SU-DHL-6 (cell line): ENCODE measurements at regions not wholly inside any gene's neighbourhood (a gene's known extent, or its start where the extent isn't known, plus 50 kb on each side); places are given as distances from the start of the nearest gene placed in this dataset.

Experiments
- H2AFZ ChIP-seq: fragments of 200-600 bp; sonication (generic); 2 replicates; pipeline ENCODE4 v1.6.1; 2014; ENCODE audit warnings: low read depth, mild to moderate bottlenecking, moderate library complexity, mixed read lengths, antibody characterized with exemption, low read length; ENCODE audit not compliant: severe bottlenecking
- H3F3A ChIP-seq: fragments of 200-600 bp; shearing (Covaris generic); 2 replicates; pipeline ENCODE4 v1.6.0; 2016; ENCODE audit warnings: antibody characterized with exemption, mild to moderate bottlenecking; ENCODE audit not compliant: insufficient read depth
- H3K27ac ChIP-seq: fragments of 200-600 bp; sonication (generic); 2 replicates; pipeline ENCODE4 v1.5.1; 2016; ENCODE audit warnings: low read depth, mild to moderate bottlenecking, low read length, moderate library complexity, mixed read lengths
- H3K27me3 ChIP-seq: fragments of 200-600 bp; sonication (generic), shearing (Covaris generic); 2 replicates; pipeline ENCODE4 v1.6.0; 2014; ENCODE audit warnings: mild to moderate bottlenecking, low read length
- H3K36me3 ChIP-seq: fragments of 200-600 bp; sonication (generic); 2 replicates; pipeline ENCODE4 v1.6.1; 2014; ENCODE audit warnings: mild to moderate bottlenecking, low read length, mixed read lengths
- H3K4me2 ChIP-seq: fragments of 300-600, 200-600 bp; shearing (Covaris generic), sonication (generic); 2 replicates; pipeline ENCODE4 v1.6.0; 2014; ENCODE audit warnings: low read length, low read depth, mild to moderate bottlenecking; ENCODE audit not compliant: poor library complexity, severe bottlenecking
- H3K4me3 ChIP-seq: fragments of 200-600 bp; sonication (generic); 2 replicates; pipeline ENCODE4 v1.5.1; 2014; ENCODE audit warnings: antibody characterized with exemption, low read length, mild to moderate bottlenecking, mixed read lengths; ENCODE audit not compliant: insufficient read depth, poor library complexity, severe bottlenecking
- H3K79me2 ChIP-seq: fragments of 200-600 bp; sonication (generic); 2 replicates; pipeline ENCODE4 v1.6.1; 2014; ENCODE audit warnings: mild to moderate bottlenecking, low read length, moderate library complexity; ENCODE audit not compliant: insufficient read depth
- H3K9ac ChIP-seq: fragments of 200-600 bp; sonication (generic); 2 replicates; pipeline ENCODE4 v1.7.0; 2014; ENCODE audit warnings: mild to moderate bottlenecking, low read length
- H3K9me2 ChIP-seq: fragments of 200-600 bp; sonication (generic); replicated peaks from 2 replicates; pipeline ENCODE4 v1.6.1; 2014; ENCODE audit warnings: low read length; ENCODE audit not compliant: insufficient read depth
- H3K9me3 ChIP-seq: fragments of 200-600 bp; sonication (generic); 2 replicates; pipeline ENCODE4 v1.6.1; 2014; ENCODE audit warnings: low read length, mixed read lengths; ENCODE audit not compliant: insufficient read depth
- H4K20me1 ChIP-seq: fragments of 200-600 bp; sonication (generic); 2 replicates; pipeline ENCODE4 v1.6.1; 2014; ENCODE audit warnings: low read depth, mild to moderate bottlenecking, antibody characterized with exemption, low read length, moderate library complexity, mixed read lengths
- CTCF ChIP-seq: fragments of 200-600 bp; sonication (generic); IDR thresholded peaks from one replicate; pipeline ENCODE4 v1.5.1; 2017; ENCODE audit warnings: antibody characterized with exemption, mild to moderate bottlenecking, low read length, moderate library complexity; ENCODE audit not compliant: insufficient read depth, poor library complexity, severe bottlenecking
- EZH2phosphoT487 ChIP-seq: fragments of 200-600 bp; sonication (generic), shearing (Covaris generic); conservative IDR thresholded peaks from 2 replicates; pipeline ENCODE4 v1.6.1; 2018; ENCODE audit warnings: mild to moderate bottlenecking, antibody characterized with exemption, low read length, moderate library complexity, mixed read lengths

GRCh38 chr11:103656382-103656781, 380.1 kb upstream of the DDI1 start:
- H3K9me3 ChIP-seq = 0 out of 2 replicates have a peak, but pooled peaks cover 4% of the 10 kb centered on the region
- no peaks in the 10 kb centered on the region for H3F3A ChIP-seq
- H2AFZ ChIP-seq = no peak overlapping the region
- H3K9ac ChIP-seq = no peak overlapping the region
- no peaks in the 10 kb centered on the region for H3K27me3 ChIP-seq
- H3K4me2 ChIP-seq = no peak overlapping the region
- no peaks in the 10 kb centered on the region for H3K79me2 ChIP-seq
- H3K27ac ChIP-seq = no peak overlapping the region
- H3K36me3 ChIP-seq = no peaks in the 10 kb centered on the region
- TF ChIP-seq EZH2phosphoT487 = no peak
- H3K4me3 ChIP-seq = no peak overlapping the region
- no peaks in the 10 kb centered on the region for H3K9me2 ChIP-seq
- H4K20me1 ChIP-seq = no peaks in the 10 kb centered on the region

GRCh38 chr11:103659206-103659618, 377.2 kb upstream of the DDI1 start:
- Histone ChIP-seq H2AFZ (no peak overlapping the region), H3K27me3 (no peaks in the 10 kb centered on the region), H3K4me3 (no peak overlapping the region), H3K36me3 (no peaks in the 10 kb centered on the region), H4K20me1 (no peaks in the 10 kb centered on the region), H3K79me2 (no peaks in the 10 kb centered on the region), H3F3A (no peaks in the 10 kb centered on the region), H3K9me2 (no peaks in the 10 kb centered on the region), H3K9ac (no peak overlapping the region), H3K4me2 (no peak overlapping the region), H3K27ac (no peak overlapping the region), H3K9me3 (no peaks in the 10 kb centered on the region)
- TF ChIP-seq EZH2phosphoT487 (no peak), CTCF (no peak)

GRCh38 chr11:103659743-103660142, 376.7 kb upstream of the DDI1 start:
- H3K9ac ChIP-seq = no peak overlapping the region
- H3F3A ChIP-seq = no peaks in the 10 kb centered on the region
- H3K36me3 ChIP-seq = no peaks in the 10 kb centered on the region
- H3K27me3 ChIP-seq = no peaks in the 10 kb centered on the region
- H2AFZ ChIP-seq = no peak overlapping the region
- TF ChIP-seq EZH2phosphoT487 = no peak
- H3K4me2 ChIP-seq = no peak overlapping the region
- H4K20me1 ChIP-seq = no peaks in the 10 kb centered on the region
- no peak overlapping the region for H3K27ac ChIP-seq
- no peaks in the 10 kb centered on the region for H3K9me2 ChIP-seq
- no peaks in the 10 kb centered on the region for H3K79me2 ChIP-seq
- no peak overlapping the region for H3K4me3 ChIP-seq
- H3K9me3 ChIP-seq = no peaks in the 10 kb centered on the region

GRCh38 chr11:103661185-103661584, 375.3 kb upstream of the DDI1 start:
- Histone ChIP-seq H2AFZ (no peak overlapping the region), H3K9me2 (no peaks in the 10 kb centered on the region), H3K4me3 (no peak overlapping the region), H3F3A (no peaks in the 10 kb centered on the region), H3K27ac (no peak overlapping the region), H3K36me3 (no peaks in the 10 kb centered on the region), H3K9me3 (no peaks in the 10 kb centered on the region), H4K20me1 (no peaks in the 10 kb centered on the region), H3K27me3 (no peaks in the 10 kb centered on the region), H3K4me2 (no peak overlapping the region), H3K79me2 (no peaks in the 10 kb centered on the region), H3K9ac (no peak overlapping the region)
- TF ChIP-seq EZH2phosphoT487 (no peak), CTCF (no peak)
